HEK293 (cell line): ENCODE measurements at regions not wholly inside any gene's neighbourhood (a gene's known extent, or its start where the extent isn't known, plus 50 kb on each side); places are given as distances from the start of the nearest gene placed in this dataset.

Experiments used
- CTCF ChIA-PET: fragments of 350-600 bp; formaldehyde crosslinking; extraction: SDS; loops from one replicate; lab custom pipeline; 2021; ENCODE audit warnings: antibody characterized with exemption; lab: Yijun Ruan, JAX
- POLR2A ChIA-PET: fragments of 300-600 bp; formaldehyde crosslinking; extraction: SDS; loops from one replicate; lab custom pipeline; 2020; ENCODE audit warnings: antibody characterized with exemption, inconsistent platforms; lab: Yijun Ruan, JAX
- H3K27ac ChIP-seq: fragments of 200-500 bp; sonication (Bioruptor generic); 2 replicates; pipeline ENCODE4 v1.5.1; 2014; ENCODE audit warnings: low read depth, low read length, control low read depth, inconsistent platforms; ENCODE audit errors: extremely low read depth
- H3K36me3 ChIP-seq, 2 experiments: fragments of 200-500 bp in 1 of 2; sonication (Bioruptor generic) in 1 of 2; 1 replicate in 1 of 2; 2 replicates in 1 of 2; pipeline ENCODE4 v1.5.1; 2014 to 2017; ENCODE audit warnings: inconsistent platforms in 2 of 2, low read length in 2 of 2; ENCODE audit not compliant: control insufficient read depth in 2 of 2, insufficient read depth in 1 of 2
- H3K4me1 ChIP-seq: fragments of 200-500 bp; sonication (Bioruptor generic); 2 replicates; pipeline ENCODE4 v1.5.1; 2014; ENCODE audit warnings: mild to moderate bottlenecking, low read length, inconsistent platforms; ENCODE audit not compliant: control insufficient read depth, insufficient read depth
- H3K4me3 ChIP-seq: 2 replicates; pipeline ENCODE4 v1.5.1; 2011; ENCODE audit warnings: low read depth, mild to moderate bottlenecking, control low read depth, low read length, moderate library complexity
- H3K9me3 ChIP-seq: fragments of 200-500 bp; sonication (Bioruptor generic); 2 replicates; pipeline ENCODE4 v1.5.1; 2014; ENCODE audit warnings: low read depth, low read length, inconsistent platforms; ENCODE audit not compliant: control insufficient read depth, insufficient read depth
- KLF10 ChIP-seq: fragments of 450-650 bp; IDR thresholded peaks from 2 replicates; pipeline ENCODE4 v1.5.1; 2018; ENCODE audit warnings: missing biosample characterization, mild to moderate bottlenecking, missing genetic modification characterization
- KLF16 ChIP-seq: fragments of 450-650 bp; formaldehyde crosslinking; IDR thresholded peaks from 2 replicates; pipeline ENCODE4 v1.5.1; 2017; ENCODE audit warnings: missing biosample characterization, missing genetic modification characterization
- KLF8 ChIP-seq: fragments of 450-650 bp; formaldehyde crosslinking; IDR thresholded peaks from 2 replicates; pipeline ENCODE4 v1.5.1; 2016; ENCODE audit warnings: missing biosample characterization, missing genetic modification characterization
- MZF1 ChIP-seq: fragments of 450-650 bp; formaldehyde crosslinking; IDR thresholded peaks from 2 replicates; pipeline ENCODE4 v1.5.1; 2017; ENCODE audit warnings: missing biosample characterization, missing genetic modification characterization, borderline replicate concordance
- PBX3 ChIP-seq: sonication (generic); formaldehyde crosslinking; IDR thresholded peaks from 2 replicates; pipeline ENCODE4 v1.8.1; 2022; ENCODE audit warnings: mild to moderate bottlenecking, moderate library complexity, missing genetic modification reagents
- SCRT1 ChIP-seq: fragments of 450-650 bp; formaldehyde crosslinking; IDR thresholded peaks from 2 replicates; pipeline ENCODE4 v1.5.1; 2016; ENCODE audit warnings: missing biosample characterization, missing genetic modification characterization, borderline replicate concordance
- ZBTB26 ChIP-seq: fragments of 450-650 bp; formaldehyde crosslinking; optimal IDR thresholded peaks from 2 replicates; pipeline ENCODE3; 2016; ENCODE audit warnings: missing biosample characterization, mild to moderate bottlenecking, missing genetic modification characterization
- ZNF133 ChIP-seq: fragments of 450-650 bp; formaldehyde crosslinking; IDR thresholded peaks from 2 replicates; pipeline ENCODE4 v1.5.1; 2016; ENCODE audit warnings: missing biosample characterization, missing genetic modification characterization
- ZNF223 ChIP-seq: fragments of 450-650 bp; formaldehyde crosslinking; IDR thresholded peaks from 2 replicates; pipeline ENCODE4 v1.5.1; 2016; ENCODE audit warnings: missing biosample characterization, missing genetic modification characterization
- ZNF26 ChIP-seq: fragments of 450-650 bp; formaldehyde crosslinking; IDR thresholded peaks from 2 replicates; pipeline ENCODE4 v1.5.1; 2016; ENCODE audit warnings: missing biosample characterization, missing genetic modification characterization
- ZNF274 ChIP-seq, 2 experiments: fragments of 200-500 bp in 1 of 2; fragments of 450-650 bp in 1 of 2; sonication (Bioruptor generic) in 1 of 2; formaldehyde crosslinking in 1 of 2; IDR thresholded peaks; 2 replicates each; pipeline versions ENCODE4 v1.5.1 to v1.6.1; 2014 to 2016; ENCODE audit warnings: borderline replicate concordance in 1 of 2, inconsistent platforms in 1 of 2, low read length in 1 of 2, missing biosample characterization in 1 of 2, missing genetic modification characterization in 1 of 2
- ZNF398 ChIP-seq: fragments of 450-650 bp; formaldehyde crosslinking; IDR thresholded peaks from 2 replicates; pipeline ENCODE4 v1.5.1; 2017; ENCODE audit warnings: missing biosample characterization, missing genetic modification characterization
- ZNF426 ChIP-seq: fragments of 450-650 bp; formaldehyde crosslinking; IDR thresholded peaks from 2 replicates; pipeline ENCODE4 v1.5.1; 2017; ENCODE audit warnings: missing biosample characterization, missing genetic modification characterization, mild to moderate bottlenecking, inconsistent platforms, moderate library complexity
- ZNF473 ChIP-seq: fragments of 450-650 bp; formaldehyde crosslinking; IDR thresholded peaks from 2 replicates; pipeline ENCODE4 v1.5.1; 2017; ENCODE audit warnings: missing biosample characterization, missing genetic modification characterization
- ZNF544 ChIP-seq: fragments of 450-650 bp; formaldehyde crosslinking; IDR thresholded peaks from 2 replicates; pipeline ENCODE4 v1.5.0; 2017; ENCODE audit warnings: missing biosample characterization, missing genetic modification characterization
- ZNF571 ChIP-seq: fragments of 450-650 bp; formaldehyde crosslinking; IDR thresholded peaks from 2 replicates; pipeline ENCODE4 v1.5.0; 2017; ENCODE audit warnings: missing biosample characterization, missing genetic modification characterization
- ZNF610 ChIP-seq: fragments of 450-650 bp; formaldehyde crosslinking; IDR thresholded peaks from 2 replicates; pipeline ENCODE4 v1.5.1; 2016; ENCODE audit warnings: missing biosample characterization, missing genetic modification characterization, borderline replicate concordance
- ZNF664 ChIP-seq: fragments of 450-650 bp; formaldehyde crosslinking; IDR thresholded peaks from 2 replicates; pipeline ENCODE4 v1.5.1; 2016; ENCODE audit warnings: missing biosample characterization, missing genetic modification characterization
- ZXDB ChIP-seq: fragments of 450-650 bp; formaldehyde crosslinking; IDR thresholded peaks from 2 replicates; pipeline ENCODE4 v1.5.1; 2016; ENCODE audit warnings: missing biosample characterization, missing genetic modification characterization
- TF ChIP-seq, protein P1 (sequence below): fragments of 450-650 bp; formaldehyde crosslinking; IDR thresholded peaks from 2 replicates; pipeline ENCODE4 v1.5.1; 2016; ENCODE audit warnings: missing biosample characterization, missing genetic modification characterization, borderline replicate concordance
- TF ChIP-seq, protein P2 (sequence below): fragments of 450-650 bp; formaldehyde crosslinking; conservative IDR thresholded peaks from 2 replicates; pipeline ENCODE4 v1.5.1; 2016; ENCODE audit warnings: low read depth, missing biosample characterization, missing genetic modification characterization

DNA sequence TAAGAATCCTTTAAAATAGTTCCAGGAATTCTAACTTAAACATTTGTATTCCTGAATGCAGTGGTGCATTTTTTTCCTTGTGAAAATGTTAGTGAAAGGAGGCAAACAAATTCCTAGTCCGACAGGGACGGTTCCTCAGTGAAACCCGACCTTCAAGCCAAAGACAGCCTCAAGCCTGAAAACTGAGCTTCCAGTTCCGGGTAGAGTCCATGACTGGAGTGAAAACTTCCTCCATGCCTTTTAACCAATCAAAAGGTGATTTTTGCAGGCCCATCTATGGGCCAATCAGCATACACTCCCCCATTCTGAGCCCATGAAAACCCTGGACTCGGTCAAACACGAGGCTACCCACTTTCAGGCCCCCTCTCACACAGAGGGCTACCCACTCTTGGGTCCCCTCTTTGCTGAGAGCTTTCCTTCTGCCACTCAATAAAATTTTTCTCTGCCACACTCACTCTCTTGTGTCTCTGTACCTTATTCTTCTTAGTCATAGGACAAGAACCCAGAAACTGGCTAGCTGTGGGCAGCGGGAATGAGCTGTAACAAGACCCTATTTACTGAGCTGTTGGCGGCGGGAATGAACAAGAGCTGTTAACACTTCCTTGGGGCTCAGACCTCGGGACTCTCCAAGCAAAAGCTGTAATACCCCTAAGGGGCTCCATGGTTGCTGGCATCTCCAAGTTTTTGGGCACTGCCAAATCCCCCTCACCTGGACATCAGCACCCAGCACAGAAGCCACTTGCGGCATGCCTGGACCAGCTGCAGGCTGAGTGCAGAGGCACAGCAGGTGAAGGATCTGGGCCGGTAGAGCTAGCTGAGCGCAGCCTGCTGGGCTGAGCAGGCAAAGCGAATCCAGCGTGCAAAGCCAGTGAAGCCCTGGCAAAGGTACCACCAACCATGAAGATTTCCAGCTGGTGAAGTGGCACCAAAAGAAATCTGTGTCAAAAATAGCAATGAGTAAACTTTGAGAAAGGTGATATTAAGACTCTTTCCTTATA, 598.8 kb downstream of the MCTP2 start:
- ChIA-PET POLR2A (no interaction called here), CTCF (interaction anchor here (0.7 kb wide), 1 partner anchor 82 kb away, joined by 3 read pairs; no protein-coding TSS in a partner anchor)
- no peaks in the 10 kb centered on the region for H3K36me3 ChIP-seq
- H3K4me3 ChIP-seq, result no peak overlapping the region
- H3K4me1 ChIP-seq, result no peaks in the 10 kb centered on the region
- no peak overlapping the region for H3K27ac ChIP-seq
- TF ChIP-seq ZNF544, result no peak
- TF ChIP-seq, protein P1, sequence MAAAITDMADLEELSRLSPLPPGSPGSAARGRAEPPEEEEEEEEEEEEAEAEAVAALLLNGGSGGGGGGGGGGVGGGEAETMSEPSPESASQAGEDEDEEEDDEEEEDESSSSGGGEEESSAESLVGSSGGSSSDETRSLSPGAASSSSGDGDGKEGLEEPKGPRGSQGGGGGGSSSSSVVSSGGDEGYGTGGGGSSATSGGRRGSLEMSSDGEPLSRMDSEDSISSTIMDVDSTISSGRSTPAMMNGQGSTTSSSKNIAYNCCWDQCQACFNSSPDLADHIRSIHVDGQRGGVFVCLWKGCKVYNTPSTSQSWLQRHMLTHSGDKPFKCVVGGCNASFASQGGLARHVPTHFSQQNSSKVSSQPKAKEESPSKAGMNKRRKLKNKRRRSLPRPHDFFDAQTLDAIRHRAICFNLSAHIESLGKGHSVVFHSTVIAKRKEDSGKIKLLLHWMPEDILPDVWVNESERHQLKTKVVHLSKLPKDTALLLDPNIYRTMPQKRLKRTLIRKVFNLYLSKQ, result no peak
- TF ChIP-seq KLF8 (tag by site-specific recombination), result no peak
- no peak for TF ChIP-seq ZNF426 (tag by site-specific recombination)
- no peaks in the 10 kb centered on the region for H3K9me3 ChIP-seq

DNA sequence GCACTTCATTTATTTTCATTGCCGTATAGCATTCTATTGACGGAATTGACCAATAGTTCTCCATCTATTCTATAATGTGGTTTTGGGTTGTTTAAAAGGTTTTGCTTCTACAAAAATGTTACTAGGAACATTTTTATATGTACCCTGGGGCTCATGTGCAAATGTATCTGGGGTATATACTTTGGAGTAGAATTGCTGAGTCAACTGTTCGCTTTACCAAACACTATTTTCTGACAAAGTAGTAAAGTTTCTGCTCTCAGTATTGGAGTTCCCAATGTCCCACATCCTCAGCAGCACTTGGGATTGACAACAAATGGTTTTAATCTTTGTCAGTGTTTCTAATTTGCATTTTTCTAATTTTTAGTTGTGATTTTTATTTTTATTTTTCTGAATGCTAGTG, 602.6 kb downstream of the MCTP2 start:
- Histone ChIP-seq H3K9me3 (no peaks in the 10 kb centered on the region), H3K4me3 (no peak overlapping the region), H3K27ac (no peak overlapping the region), H3K4me1 (no peaks in the 10 kb centered on the region), H3K36me3 (no peaks in the 10 kb centered on the region)
- ChIA-PET CTCF (no interaction called here), POLR2A (no interaction called here)
- TF ChIP-seq ZBTB26, result no peak
- no peak for TF ChIP-seq ZNF610 (tag by site-specific recombination)
- no peak for TF ChIP-seq ZNF223 (tag by site-specific recombination)
- no peak for TF ChIP-seq ZXDB (tag by site-specific recombination)
- TF ChIP-seq SCRT1 (tag by site-specific recombination), result no peak
- TF ChIP-seq PBX3 (CRISPR knock-in tag), result no peak
- TF ChIP-seq KLF16 (tag by site-specific recombination), result no peak
- TF ChIP-seq, protein P2, sequence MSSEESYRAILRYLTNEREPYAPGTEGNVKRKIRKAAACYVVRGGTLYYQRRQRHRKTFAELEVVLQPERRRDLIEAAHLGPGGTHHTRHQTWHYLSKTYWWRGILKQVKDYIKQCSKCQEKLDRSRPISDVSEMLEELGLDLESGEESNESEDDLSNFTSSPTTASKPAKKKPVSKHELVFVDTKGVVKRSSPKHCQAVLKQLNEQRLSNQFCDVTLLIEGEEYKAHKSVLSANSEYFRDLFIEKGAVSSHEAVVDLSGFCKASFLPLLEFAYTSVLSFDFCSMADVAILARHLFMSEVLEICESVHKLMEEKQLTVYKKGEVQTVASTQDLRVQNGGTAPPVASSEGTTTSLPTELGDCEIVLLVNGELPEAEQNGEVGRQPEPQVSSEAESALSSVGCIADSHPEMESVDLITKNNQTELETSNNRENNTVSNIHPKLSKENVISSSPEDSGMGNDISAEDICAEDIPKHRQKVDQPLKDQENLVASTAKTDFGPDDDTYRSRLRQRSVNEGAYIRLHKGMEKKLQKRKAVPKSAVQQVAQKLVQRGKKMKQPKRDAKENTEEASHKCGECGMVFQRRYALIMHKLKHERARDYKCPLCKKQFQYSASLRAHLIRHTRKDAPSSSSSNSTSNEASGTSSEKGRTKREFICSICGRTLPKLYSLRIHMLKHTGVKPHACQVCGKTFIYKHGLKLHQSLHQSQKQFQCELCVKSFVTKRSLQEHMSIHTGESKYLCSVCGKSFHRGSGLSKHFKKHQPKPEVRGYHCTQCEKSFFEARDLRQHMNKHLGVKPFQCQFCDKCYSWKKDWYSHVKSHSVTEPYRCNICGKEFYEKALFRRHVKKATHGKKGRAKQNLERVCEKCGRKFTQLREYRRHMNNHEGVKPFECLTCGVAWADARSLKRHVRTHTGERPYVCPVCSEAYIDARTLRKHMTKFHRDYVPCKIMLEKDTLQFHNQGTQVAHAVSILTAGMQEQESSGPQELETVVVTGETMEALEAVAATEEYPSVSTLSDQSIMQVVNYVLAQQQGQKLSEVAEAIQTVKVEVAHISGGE (tag by site-specific recombination), result no peak
- TF ChIP-seq ZNF473, result no peak
- no peak for TF ChIP-seq MZF1 (tag by site-specific recombination)
- no peak for TF ChIP-seq ZNF571 (tag by site-specific recombination)
- TF ChIP-seq KLF10 (tag by site-specific recombination), result no peak
- TF ChIP-seq ZNF133, result no peak
- TF ChIP-seq ZNF398 (tag by site-specific recombination), result no peak
- no peak for TF ChIP-seq ZNF664
- no peak for TF ChIP-seq ZNF26
- TF ChIP-seq ZNF274 (IDR thresholded peaks at IDR 0.05; ENCODE audit: low read length), result no peak
- no peak for TF ChIP-seq ZNF274 (tag by site-specific recombination; IDR thresholded peaks at IDR 0.05; ENCODE audit: borderline replicate concordance)
